ENCODE measurements at regions not wholly inside any gene's neighbourhood (a gene's known extent, or its start where the extent isn't known, plus 50 kb on each side); places are given as distances from the start of the nearest gene placed in this dataset.

GRCh38 chr1:10862743-10863335, 66.4 kb upstream of the CASZ1 start:
- H3K36me3 ChIP-seq = no peaks in the 10 kb centered on the region
- H3K4me1 ChIP-seq = no peaks in the 10 kb centered on the region
- FAIRE-seq (no peak), ATAC-seq (no peak), DNase-seq (no peak)
- WGBS, 2 donors = 80 to 85% methylated on average over 18 of the region's 18 CpGs
- intact Hi-C loops (cut with DNase I) = loop anchor here in 2 of 3 donors (5.0 to 10.0 kb wide), 2 partner anchors 171 to 328 kb away; no protein-coding TSS in a partner anchor
- TF ChIP-seq CTCF (IDR thresholded peaks at IDR 0.05) = no peak
- H3K4me3 ChIP-seq = no peak overlapping the region
- no peak overlapping the region for H3K27ac ChIP-seq
- H3K27me3 ChIP-seq = no peaks in the 10 kb centered on the region
- H3K9me3 ChIP-seq = no peaks in the 10 kb centered on the region

- 22 to 26% methylated on average over 12 of the region's 12 CpGs for WGBS, 2 donors
- DNase-seq (no peak), ATAC-seq (no peak), FAIRE-seq (no peak)
- Histone ChIP-seq H3K36me3 (no peaks in the 10 kb centered on the region), H3K27ac (no peak overlapping the region), H3K4me1 (no peaks in the 10 kb centered on the region), H3K27me3 (no peaks in the 10 kb centered on the region), H3K9me3 (no peaks in the 10 kb centered on the region), H3K4me3 (no peak overlapping the region)
- TF ChIP-seq CTCF (IDR thresholded peaks at IDR 0.05) = no peak
- intact Hi-C loops (cut with DNase I) = loop anchor here in 2 of 3 donors (5.0 to 10.0 kb wide), 2 partner anchors 172 to 329 kb away; no protein-coding TSS in a partner anchor
Measured at GRCh38 chr1:10863886-10864285, 67.4 kb upstream of the CASZ1 start.

GRCh38 chr1:10864776-10865175, 68.3 kb upstream of the CASZ1 start:
- DNase-seq (no peak), FAIRE-seq (no peak), ATAC-seq (no peak)
- Histone ChIP-seq H3K27ac (no peak overlapping the region), H3K4me3 (no peak overlapping the region), H3K9me3 (no peaks in the 10 kb centered on the region), H3K4me1 (no peaks in the 10 kb centered on the region), H3K36me3 (no peaks in the 10 kb centered on the region), H3K27me3 (no peaks in the 10 kb centered on the region)
- TF ChIP-seq CTCF (IDR thresholded peaks at IDR 0.05) = no peak
- intact Hi-C loops (cut with DNase I) = loop anchor here (5.0 to 10.0 kb wide), 4 partner anchors 172 to 357 kb away; no protein-coding TSS in a partner anchor
- 82 to 89% methylated on average over 9 of the region's 9 CpGs for WGBS, 2 donors

GRCh38 chr1:10865518-10866320, 69.3 kb upstream of the CASZ1 start:
- DNase-seq (no peak), FAIRE-seq (no peak), ATAC-seq (no peak)
- no peak for TF ChIP-seq CTCF (IDR thresholded peaks at IDR 0.05)
- no peaks in the 10 kb centered on the region for H3K9me3 ChIP-seq
- H3K4me3 ChIP-seq = no peak overlapping the region
- 71 to 82% methylated on average over 16 to 19 of the region's 19 CpGs for WGBS, 2 donors
- intact Hi-C loops (cut with DNase I) = loop anchor here (5.0 to 10.0 kb wide), 3 partner anchors 331 to 358 kb away; no protein-coding TSS in a partner anchor
- no peaks in the 10 kb centered on the region for H3K4me1 ChIP-seq
- no peaks in the 10 kb centered on the region for H3K27me3 ChIP-seq
- no peaks in the 10 kb centered on the region for H3K36me3 ChIP-seq
- no peak overlapping the region for H3K27ac ChIP-seq

All from pancreas (tissue), 10 donors.